ENCODE measurements at regions not wholly inside any gene's neighbourhood (a gene's known extent, or its start where the extent isn't known, plus 50 kb on each side); places are given as distances from the start of the nearest gene placed in this dataset.

GRCh38 chr2:18745431-18746272 lies 156.3 kb upstream of the NT5C1B start:
- TF ChIP-seq ZBTB7A (IDR thresholded peaks at IDR 0.05; ENCODE audit: low read depth) (no peak), EP300 (IDR thresholded peaks at IDR 0.05; ENCODE audit: borderline replicate concordance) (no peak), RAD21 (IDR thresholded peaks at IDR 0.05; ENCODE audit: low read depth) (no peak), YY1 (IDR thresholded peaks at IDR 0.05; ENCODE audit: low read depth) (no peak), CEBPB (IDR thresholded peaks at IDR 0.05) (no peak), REST (IDR thresholded peaks at IDR 0.05; ENCODE audit: low read depth) (no peak), USF1 (IDR thresholded peaks at IDR 0.05) (no peak), TEAD4 (IDR thresholded peaks at IDR 0.05) (no peak)
- TF ChIP-seq, protein P1, sequence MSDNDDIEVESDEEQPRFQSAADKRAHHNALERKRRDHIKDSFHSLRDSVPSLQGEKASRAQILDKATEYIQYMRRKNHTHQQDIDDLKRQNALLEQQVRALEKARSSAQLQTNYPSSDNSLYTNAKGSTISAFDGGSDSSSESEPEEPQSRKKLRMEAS (IDR thresholded peaks at IDR 0.05), result no peak
